HFFc6 (cell line): ENCODE measurements at regions not wholly inside any gene's neighbourhood (a gene's known extent, or its start where the extent isn't known, plus 50 kb on each side); places are given as distances from the start of the nearest gene placed in this dataset.

Experiments
- DNase-seq: peaks from one replicate; pipeline ENCODE4 v3.0.0-alpha.2; 2018
- H3K27ac Mint-ChIP-seq: 2 replicates; pipeline ENCODE4 v1.8.0; 2020; ENCODE audit warnings: mild to moderate bottlenecking, mixed read lengths
- H3K27me3 Mint-ChIP-seq: 2 replicates; pipeline ENCODE4 v1.8.0; 2021; ENCODE audit warnings: mild to moderate bottlenecking, moderate library complexity, mixed read lengths; ENCODE audit not compliant: insufficient read depth
- H3K36me3 Mint-ChIP-seq: 2 replicates; pipeline ENCODE4 v1.8.0; 2021; ENCODE audit warnings: low read depth, mixed read lengths
- H3K4me1 Mint-ChIP-seq: 2 replicates; pipeline ENCODE4 v1.8.0; 2020; ENCODE audit warnings: low read depth, mixed read lengths
- H3K4me3 Mint-ChIP-seq: 2 replicates; pipeline ENCODE4 v1.8.0; 2020; ENCODE audit warnings: mild to moderate bottlenecking, moderate library complexity, mixed read lengths
- H3K9me3 Mint-ChIP-seq: 2 replicates; pipeline ENCODE4 v1.8.0; 2020; ENCODE audit warnings: mild to moderate bottlenecking, mixed read lengths
- TF ChIP-seq, protein P1 (sequence below): fragments of 200-600 bp; sonication (generic); IDR thresholded peaks from 2 replicates; pipeline ENCODE4 v1.5.0; 2021; ENCODE audit warnings: antibody characterized with exemption, mild to moderate bottlenecking

DNA sequence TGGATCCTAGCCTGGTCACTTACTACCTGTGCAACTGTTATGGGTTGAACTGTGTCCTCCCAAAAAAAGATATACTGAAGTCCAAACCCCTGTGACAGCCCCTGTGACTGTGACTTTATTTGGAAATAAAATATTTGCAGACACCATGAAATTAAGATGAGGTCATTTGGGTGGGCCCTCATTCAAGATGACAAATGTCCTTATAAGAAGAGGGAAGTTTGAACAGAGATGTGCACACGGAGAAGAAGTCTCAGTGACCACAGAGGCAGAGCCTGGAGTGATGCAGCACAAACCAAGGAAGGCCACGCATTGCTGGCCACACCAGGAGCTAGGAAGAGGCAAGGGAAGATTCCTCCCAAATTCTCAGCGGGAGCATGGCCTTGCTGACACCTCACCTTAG lies 249.7 kb upstream of the RUNX1 start:
- no peak for DNase-seq
- H3K27me3 Mint-ChIP-seq: no peaks in the 10 kb centered on the region; the same call in 1 of the 2 replicates
- TF ChIP-seq, protein P1, sequence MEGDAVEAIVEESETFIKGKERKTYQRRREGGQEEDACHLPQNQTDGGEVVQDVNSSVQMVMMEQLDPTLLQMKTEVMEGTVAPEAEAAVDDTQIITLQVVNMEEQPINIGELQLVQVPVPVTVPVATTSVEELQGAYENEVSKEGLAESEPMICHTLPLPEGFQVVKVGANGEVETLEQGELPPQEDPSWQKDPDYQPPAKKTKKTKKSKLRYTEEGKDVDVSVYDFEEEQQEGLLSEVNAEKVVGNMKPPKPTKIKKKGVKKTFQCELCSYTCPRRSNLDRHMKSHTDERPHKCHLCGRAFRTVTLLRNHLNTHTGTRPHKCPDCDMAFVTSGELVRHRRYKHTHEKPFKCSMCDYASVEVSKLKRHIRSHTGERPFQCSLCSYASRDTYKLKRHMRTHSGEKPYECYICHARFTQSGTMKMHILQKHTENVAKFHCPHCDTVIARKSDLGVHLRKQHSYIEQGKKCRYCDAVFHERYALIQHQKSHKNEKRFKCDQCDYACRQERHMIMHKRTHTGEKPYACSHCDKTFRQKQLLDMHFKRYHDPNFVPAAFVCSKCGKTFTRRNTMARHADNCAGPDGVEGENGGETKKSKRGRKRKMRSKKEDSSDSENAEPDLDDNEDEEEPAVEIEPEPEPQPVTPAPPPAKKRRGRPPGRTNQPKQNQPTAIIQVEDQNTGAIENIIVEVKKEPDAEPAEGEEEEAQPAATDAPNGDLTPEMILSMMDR: no peak
- H3K9me3 Mint-ChIP-seq: peaks cover 7% of the 10 kb centered on the region
- H3K4me3 Mint-ChIP-seq: no peak overlapping the region
- no peak overlapping the region for H3K27ac Mint-ChIP-seq
- H3K4me1 Mint-ChIP-seq: peaks cover 20% of the 10 kb centered on the region
- H3K36me3 Mint-ChIP-seq: peaks cover 12% of the 10 kb centered on the region

DNA sequence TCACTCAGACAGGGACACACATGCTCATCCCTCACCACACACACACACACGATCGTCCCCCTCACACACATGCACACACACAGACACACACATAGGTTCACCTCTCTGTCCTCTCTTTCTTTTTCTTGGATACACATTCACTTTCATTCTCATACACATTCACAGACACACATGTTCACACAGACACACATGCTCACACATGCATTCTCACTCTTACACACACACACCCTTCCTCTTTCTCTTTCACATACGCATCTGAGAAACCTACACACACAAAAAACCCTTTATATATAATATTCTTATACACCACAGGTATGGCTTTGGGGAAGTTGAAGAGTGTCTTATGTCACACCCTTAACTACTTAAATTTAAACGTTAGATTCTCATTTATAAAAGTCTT lies 248.6 kb upstream of the RUNX1 start:
- H3K27me3 Mint-ChIP-seq: no peaks in the 10 kb centered on the region
- peaks cover 5% of the 10 kb centered on the region; the same call in 1 of the 2 replicates for H3K36me3 Mint-ChIP-seq
- DNase-seq: no peak
- peaks cover 9% of the 10 kb centered on the region for H3K4me1 Mint-ChIP-seq
- no peak overlapping the region for H3K27ac Mint-ChIP-seq
- no peaks in the 10 kb centered on the region for H3K9me3 Mint-ChIP-seq
- no peak overlapping the region for H3K4me3 Mint-ChIP-seq
- TF ChIP-seq, protein P1: no peak

DNA sequence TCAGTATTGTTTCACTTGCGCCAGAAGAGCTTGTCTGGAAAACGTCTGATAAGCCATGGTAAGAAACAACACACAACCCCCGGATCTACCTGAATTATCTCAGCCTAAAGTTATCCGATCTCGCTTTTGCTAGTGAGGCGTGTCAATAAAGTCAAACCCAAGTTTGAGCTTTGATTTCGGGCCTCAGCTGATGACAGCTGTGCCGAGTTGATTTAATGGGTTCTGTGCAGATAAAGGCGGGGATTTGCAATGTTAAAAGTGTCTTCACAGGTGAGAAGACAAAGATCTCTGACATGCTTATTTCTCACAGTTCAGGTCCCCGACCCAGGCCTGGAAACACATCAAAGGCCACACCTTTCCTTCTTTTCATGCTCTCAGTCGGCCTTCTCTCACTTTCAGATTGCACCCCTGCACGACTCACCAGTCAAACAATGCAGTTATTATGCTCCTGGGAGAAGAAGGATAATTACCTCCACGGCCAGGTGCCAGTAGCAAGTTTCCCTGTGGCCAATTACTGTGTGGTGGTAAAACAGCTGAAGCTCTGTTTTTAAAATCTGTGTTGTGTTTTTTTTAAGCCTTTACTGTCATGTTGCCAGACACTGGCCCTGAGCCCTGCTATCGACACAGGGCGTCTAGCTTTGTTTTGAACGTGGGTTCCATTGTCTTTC lies 245.3 kb upstream of the RUNX1 start:
- Mint-ChIP-seq H3K4me1 (peaks cover 21% of the 10 kb centered on the region), H3K36me3 (peaks cover 5% of the 10 kb centered on the region; the same call in 1 of the 2 replicates), H3K9me3 (no peaks in the 10 kb centered on the region), H3K27ac (no peak overlapping the region), H3K4me3 (no peak overlapping the region), H3K27me3 (no peaks in the 10 kb centered on the region)
- TF ChIP-seq, protein P1: no peak
- no peak for DNase-seq

DNA sequence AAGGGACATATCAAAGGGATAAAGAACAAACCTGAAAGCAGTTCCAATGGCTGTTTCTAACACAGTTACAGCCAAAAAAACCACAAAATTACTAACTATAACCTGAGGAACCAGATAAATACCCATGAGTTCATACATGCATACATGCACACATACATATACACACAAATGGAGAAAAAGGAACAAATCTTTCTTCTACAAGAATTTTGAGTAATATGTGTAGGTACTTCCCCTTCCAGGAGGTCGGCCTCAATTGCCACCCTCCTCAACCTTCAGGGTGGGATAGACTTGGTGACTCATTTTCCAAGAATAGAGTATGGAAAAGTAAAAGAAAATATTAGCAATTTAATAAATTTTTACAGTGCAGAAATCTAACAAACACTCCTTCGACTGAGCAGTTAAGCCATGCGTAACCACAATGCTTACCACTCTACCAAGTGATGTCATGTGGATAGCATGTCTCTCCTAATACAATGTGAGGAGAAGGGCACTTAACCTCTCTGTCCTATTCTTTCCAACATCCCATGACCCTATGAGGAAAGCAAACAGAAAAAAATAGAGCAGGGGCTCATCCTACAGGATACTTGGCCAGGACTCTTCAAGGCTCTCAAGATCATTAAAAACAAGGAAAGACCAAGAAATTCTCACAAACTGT lies 243.0 kb upstream of the RUNX1 start:
- Mint-ChIP-seq H3K27ac (0 out of 2 replicates have a peak overlapping the region, but pooled peaks have one; percentile 7), H3K4me1 (peaks cover 21% of the 10 kb centered on the region), H3K4me3 (no peak overlapping the region; the same call in 1 of the 2 replicates), H3K9me3 (peaks cover 9% of the 10 kb centered on the region), H3K27me3 (no peaks in the 10 kb centered on the region), H3K36me3 (peaks cover 15% of the 10 kb centered on the region)
- TF ChIP-seq, protein P1: no peak
- DNase-seq: no peak

DNA sequence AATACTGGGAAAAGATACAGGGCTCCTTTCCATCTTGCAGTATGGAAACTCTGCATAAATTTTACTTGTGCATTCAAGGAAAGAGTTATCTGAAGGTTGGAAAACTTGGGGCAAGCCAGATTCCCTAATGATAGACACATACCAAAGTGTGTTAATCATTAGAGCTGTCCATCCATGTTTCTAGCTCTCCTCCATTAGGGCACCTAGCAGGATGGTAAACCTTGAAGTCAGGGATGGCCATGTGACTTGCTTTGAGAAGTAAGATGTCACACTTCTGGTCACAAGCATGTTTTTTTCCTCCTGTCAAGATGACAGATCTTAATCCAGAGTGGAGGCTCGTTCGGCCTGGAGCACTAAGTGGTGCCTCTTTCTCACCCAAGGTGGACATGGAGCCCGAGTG lies 241.9 kb upstream of the RUNX1 start:
- Mint-ChIP-seq H3K4me1 (peaks cover 21% of the 10 kb centered on the region), H3K4me3 (no peak overlapping the region), H3K27ac (no peak overlapping the region)

More for the DNA sequence above, 241.9 kb upstream of the RUNX1 start:
- Mint-ChIP-seq H3K36me3 (peaks cover 21% of the 10 kb centered on the region), H3K27me3 (no peaks in the 10 kb centered on the region), H3K9me3 (peaks cover 15% of the 10 kb centered on the region)
- TF ChIP-seq, protein P1: no peak
- DNase-seq: no peak
